ENCODE measurements at regions not wholly inside any gene's neighbourhood (a gene's known extent, or its start where the extent isn't known, plus 50 kb on each side); places are given as distances from the start of the nearest gene placed in this dataset.
"Not testable (repeated sequence)": the region's sequence is repeated elsewhere in the genome, so short reads cannot be mapped to it uniquely, and the experiment has no call there.

GRCh38 chr4:53959343-53960120 is 104.9 kb downstream of the CHIC2 start:
- no peak for DNase-seq (ENCODE audit: low read depth, low spot score)

DNA sequence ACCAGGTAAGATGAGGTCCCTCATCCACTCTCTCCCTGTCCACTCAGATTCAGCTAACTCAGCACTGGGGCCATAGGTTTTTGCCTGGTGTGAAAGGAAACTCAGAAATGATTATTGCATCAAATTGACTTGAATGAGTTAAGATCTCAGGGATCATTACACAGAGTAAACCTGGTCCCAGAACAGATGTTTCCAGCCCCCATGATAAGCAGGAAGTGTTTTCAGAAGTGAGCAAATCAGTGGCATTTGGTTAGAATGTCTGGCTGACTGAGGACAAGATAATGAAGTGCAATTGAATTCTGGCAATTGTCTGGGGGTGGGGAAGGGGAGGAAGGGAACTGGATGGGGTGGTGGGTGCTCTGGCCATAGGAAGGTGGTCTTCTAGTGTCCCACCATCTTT is 108.0 kb downstream of the CHIC2 start:
- no peak for DNase-seq (ENCODE audit: low read depth, low spot score)

GRCh38 chr4:53956053-53956452 is 108.4 kb downstream of the CHIC2 start:
- no peak for DNase-seq (ENCODE audit: low read depth, low spot score)

GRCh38 chr4:53951414-53951813 is 113.0 kb downstream of the CHIC2 start:
- DNase-seq (ENCODE audit: low read depth, low spot score), result no peak

DNA sequence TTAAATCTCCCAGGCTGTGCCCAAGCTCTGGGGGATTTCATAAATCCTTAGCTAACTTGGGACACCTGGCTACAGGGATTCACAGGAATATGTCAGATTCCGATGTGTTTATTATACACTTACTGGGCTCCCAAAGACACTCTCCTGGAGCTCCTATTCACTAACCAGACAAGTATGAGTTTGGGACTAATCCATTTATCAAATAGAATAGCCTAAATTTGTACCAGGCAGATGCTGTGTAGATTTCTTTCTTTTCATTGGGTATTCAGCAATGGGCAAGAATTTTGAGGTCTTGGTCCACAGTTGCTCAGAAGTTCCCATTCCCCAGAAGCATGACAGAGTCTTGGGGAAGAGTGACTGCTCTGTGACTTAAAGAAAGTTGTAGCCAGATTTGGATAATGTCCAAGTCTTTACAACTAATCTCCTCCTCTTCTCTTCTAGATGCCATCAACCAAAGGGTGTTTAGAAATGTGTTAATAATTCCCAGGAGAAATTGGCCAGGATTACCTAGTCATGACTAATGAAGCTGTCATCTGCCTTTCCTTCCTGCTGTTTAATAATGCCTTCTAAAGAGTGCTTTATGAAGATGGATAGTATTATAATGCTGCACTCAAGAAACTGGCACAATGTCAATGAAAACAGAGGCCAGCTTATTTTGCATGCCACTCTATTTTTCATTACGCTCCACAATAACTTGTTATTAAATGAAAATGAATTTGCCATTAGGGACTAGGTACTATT is 120.9 kb downstream of the CHIC2 start:
- peak; percentile 91 for DNase-seq (ENCODE audit: low read depth, low spot score)

- no peak for DNase-seq (ENCODE audit: low read depth, low spot score)
Measured at GRCh38 chr4:53942712-53943111, 121.7 kb downstream of the CHIC2 start.

DNA sequence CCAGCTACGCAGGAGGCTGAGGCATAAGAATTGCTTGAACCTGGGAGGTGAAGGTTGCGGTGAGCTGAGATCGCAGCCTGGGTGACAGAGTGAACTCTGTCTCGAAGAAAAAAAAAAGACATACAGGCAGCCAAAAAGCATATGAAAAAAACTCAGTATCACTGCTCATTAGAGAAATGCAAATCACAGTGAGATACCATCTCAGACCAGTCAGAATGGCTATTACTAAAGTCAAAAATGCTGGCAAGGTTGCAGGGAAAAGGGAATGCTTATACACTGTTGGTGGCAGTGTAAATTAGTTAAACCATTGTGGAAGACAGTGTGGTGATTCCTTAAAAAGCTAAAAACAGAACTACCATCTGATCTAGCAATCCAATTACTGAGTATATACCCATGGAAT is 123.1 kb downstream of the CHIC2 start:
- DNase-seq (ENCODE audit: low read depth, low spot score), result no peak

GRCh38 chr4:53939892-53940291 is 124.5 kb downstream of the CHIC2 start:
- not testable (repeated sequence) for DNase-seq (ENCODE audit: low read depth, low spot score)

DNA sequence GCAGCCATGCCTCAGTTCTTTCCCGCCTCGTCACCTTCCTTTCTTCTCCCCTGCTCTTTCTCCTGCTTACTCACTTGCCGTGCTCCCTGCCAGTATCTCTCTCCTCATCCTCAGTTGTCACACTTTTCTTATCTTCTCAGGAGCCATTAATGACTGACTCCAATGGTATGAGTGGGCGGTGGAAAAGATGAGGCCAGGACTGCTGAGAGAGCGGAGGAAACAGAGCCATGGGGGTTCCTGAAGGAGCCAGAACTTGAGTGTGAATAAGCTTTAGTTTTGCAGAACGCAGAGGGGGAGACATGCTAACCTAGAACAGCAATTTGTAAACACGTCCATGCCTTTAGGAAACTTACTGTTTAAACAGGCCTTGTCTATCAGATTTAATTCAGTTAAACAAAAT is 126.5 kb downstream of the CHIC2 start:
- peak; percentile 20 for DNase-seq (ENCODE audit: low read depth, low spot score)

GRCh38 chr4:53937327-53937726 is 127.1 kb downstream of the CHIC2 start:
- no peak for DNase-seq (ENCODE audit: low read depth, low spot score)

DNA sequence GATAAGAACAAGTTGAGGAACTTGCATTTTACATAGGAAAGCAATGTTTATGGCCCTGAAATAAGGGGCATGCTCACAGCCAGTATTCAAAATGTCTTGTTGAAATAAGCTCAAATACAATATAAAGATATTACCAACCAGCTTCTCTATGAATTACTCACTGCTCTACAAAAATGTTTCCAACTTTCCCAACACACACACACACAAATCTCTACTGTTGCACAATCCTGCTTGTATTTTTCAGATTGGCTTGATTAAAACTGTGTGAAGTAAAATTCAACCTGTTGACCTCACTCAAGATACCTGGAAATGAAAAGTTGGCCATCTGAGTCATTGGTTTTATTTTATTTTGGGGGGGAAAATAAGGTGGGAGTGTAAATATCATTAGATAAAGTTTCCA is 128.6 kb downstream of the CHIC2 start:
- DNase-seq (ENCODE audit: low read depth, low spot score), result no peak

DNA sequence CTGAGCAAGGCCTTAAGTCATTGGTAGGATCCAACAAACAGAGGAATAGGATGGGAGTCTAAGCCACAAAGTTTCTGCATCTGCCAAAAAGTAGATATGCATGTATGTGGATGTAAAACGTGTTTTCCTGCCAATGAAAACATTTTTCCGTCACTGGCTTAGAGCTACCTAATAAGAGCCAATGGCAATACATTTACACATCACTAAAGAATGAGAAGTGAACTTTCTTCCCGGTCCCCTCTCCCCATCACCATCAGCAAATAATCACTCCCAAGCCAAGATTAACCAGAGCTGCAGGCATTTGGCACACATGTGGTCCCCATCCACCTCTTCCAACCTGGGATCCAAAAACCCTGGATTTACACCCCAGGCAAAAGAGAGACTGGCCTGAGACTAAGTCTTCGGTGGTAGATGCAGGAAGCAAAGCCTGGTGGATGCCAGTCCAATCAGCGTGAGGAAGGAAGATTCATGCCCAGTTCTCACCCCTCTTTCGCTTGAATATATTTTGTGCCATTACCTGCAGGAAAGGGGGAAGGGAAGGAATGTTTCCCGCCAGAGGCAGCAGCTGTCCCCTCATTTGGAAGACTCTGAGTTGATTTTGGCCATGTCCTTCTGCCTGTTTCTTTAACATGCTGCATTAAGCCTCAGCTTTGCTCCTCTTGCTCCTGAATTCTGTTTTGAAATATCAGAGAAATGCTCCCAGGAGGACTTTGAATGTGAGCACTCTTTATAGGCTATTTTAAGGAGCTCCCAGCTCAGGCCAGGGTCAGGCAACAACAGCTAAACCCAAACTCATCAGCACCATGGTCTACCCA is 131.4 kb downstream of the CHIC2 start:
- DNase-seq (ENCODE audit: low read depth, low spot score), result no peak

- no peak for DNase-seq (ENCODE audit: low read depth, low spot score)
Measured at GRCh38 chr4:53931461-53931961, 132.9 kb downstream of the CHIC2 start.

DNA sequence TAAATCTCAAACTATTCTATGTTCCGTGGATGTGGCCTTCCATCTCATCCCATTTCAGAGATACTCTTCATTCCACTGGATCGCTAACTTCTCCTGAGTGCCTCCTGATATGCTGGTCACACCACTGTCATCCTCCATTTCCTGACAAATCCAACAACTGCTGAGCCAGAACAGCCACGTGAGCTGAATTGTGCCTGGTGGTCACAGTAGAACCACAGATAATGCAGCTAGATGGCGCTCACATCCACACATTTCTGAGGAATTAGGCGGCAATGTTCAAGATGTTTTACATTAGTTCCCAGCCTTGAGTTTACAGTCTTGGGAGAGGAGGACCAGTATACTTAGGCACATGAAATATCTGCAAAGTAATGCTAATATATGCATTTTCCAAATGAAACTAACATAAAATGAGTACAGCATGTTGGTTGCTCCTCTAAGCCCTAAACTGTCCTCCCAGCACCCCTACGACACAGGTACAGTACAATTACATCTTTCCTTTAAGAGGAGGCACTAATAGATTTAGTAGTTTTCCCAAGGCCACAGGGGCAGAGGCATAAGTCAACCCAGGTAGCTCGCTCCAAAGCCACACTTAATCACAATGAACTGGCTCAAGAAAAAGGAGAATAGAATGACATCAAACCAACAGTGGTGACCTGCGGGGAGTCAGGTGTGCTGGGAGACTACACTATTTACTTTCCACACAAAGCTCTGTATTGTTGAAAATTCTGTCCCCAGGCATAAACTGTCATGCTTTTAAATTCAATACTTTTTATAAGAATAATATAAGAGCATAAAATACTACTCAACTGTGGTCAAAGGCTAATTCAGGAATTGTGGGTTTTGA is 134.2 kb downstream of the CHIC2 start:
- peak; percentile 67 for DNase-seq (ENCODE audit: low read depth, low spot score)

DNA sequence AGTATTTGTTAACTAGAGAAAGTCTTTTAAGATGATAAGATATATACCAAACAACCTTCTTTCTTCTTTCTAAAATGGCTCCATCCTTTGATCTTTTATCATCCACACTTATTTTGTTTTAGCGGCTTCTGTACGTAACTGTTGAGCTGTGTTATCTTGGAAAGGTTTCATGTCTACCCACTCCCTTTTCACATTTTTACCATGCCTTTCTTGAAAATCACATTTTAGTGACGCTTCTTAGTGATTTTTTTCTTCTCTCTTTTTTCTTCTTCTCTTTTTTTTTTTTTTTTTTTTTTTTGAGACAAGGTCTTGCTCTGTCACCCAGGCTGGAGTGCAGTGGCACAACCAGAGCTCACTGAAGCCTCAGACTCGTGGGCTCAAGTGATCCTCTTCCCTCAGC is 135.1 kb downstream of the CHIC2 start:
- no peak for DNase-seq (ENCODE audit: low read depth, low spot score)

DNA sequence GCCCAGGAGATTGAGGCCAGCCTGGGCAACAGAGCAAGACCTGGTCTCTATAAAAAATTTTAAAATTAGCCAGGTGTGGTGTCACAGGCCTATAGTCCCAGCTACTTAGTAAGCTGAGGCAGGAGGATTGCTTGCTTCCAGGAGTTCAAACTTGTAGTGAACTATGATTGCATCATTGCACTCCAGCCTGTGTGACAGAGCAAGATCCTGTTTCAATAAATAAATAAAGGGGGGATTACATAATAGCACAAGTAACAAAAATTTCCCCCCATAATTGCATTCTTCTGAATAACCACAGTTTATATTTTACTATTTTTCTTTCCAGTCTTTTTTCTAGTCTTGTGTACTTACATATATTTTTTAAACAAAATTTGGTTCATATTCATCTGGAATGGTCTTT is 135.6 kb downstream of the CHIC2 start:
- DNase-seq (ENCODE audit: low read depth, low spot score), result no peak

DNA sequence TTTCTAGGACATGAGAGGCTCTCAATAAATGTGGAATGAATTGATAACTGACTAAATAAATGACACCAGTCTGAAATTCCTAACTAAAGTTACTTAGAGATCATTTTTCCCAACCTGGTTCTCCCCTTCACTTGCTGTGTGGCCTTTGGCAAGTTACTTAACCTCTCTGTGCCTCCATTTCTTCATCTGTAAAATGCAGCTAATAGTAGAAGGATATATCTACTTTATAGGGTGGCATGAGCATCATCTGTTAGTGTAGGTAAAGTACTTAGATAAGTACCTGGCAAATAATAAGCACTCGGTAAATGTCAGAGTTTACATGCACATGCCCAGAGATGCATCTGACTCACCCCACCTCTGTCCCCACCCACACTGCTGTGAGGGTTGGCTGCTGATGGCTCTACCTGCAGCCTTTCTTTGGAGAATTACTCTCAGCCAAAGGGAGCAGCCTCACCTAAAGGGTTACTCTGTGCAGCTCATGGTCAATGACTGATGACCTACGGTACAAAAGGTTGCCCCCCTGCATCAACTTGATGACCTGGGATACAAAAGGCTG is 139.3 kb downstream of the CHIC2 start:
- no peak for DNase-seq (ENCODE audit: low read depth, low spot score)

- DNase-seq (ENCODE audit: low read depth, low spot score), result no peak
Measured at GRCh38 chr4:53924333-53925049, 139.9 kb downstream of the CHIC2 start.

GRCh38 chr4:53923921-53924320 is 140.5 kb downstream of the CHIC2 start:
- no peak for DNase-seq (ENCODE audit: low read depth, low spot score)

- no peak for DNase-seq (ENCODE audit: low read depth, low spot score)
Measured at GRCh38 chr4:53921856-53922255, 142.5 kb downstream of the CHIC2 start.

Measured in pulmonary artery endothelial cell (primary cell).